H1 (cell line): ENCODE measurements at regions not wholly inside any gene's neighbourhood (a gene's known extent, or its start where the extent isn't known, plus 50 kb on each side); places are given as distances from the start of the nearest gene placed in this dataset.

Experiments
- CTCF ChIA-PET: fragments of 300-600 bp; sonication (Branson Sonifier 250); formaldehyde crosslinking; loops from one replicate; lab custom pipeline; 2021; ENCODE audit not compliant: partially characterized antibody; lab: Charles Lee
- POLR2A ChIA-PET: fragments of 300-600 bp; sonication (Branson Sonifier 250); formaldehyde crosslinking; loops from one replicate; lab custom pipeline; 2021; ENCODE audit warnings: inconsistent platforms; ENCODE audit not compliant: partially characterized antibody; lab: Charles Lee
- DNase-seq, 2 experiments: peaks; one replicate each; pipeline versions ENCODE4 v3.0.0 to v3.0.0-alpha.2; 2010 to 2022; ENCODE audit warnings: low spot score in 2 of 2, low read depth in 1 of 2, mixed read lengths in 1 of 2
- FAIRE-seq: peaks from 2 replicates; lab custom pipeline; 2011; peaks lifted over from hg19 to GRCh38; lab: Jason Lieb, UNC
- H2AFZ ChIP-seq: 2 replicates; pipeline ENCODE4 v1.8.1; 2012; ENCODE audit warnings: low read length, inconsistent platforms
- H2AK5ac ChIP-seq: 2 replicates; pipeline ENCODE4 v1.6.1; 2013; ENCODE audit warnings: low read depth, low read length
- H2BK120ac ChIP-seq: replicated peaks from 2 replicates; pipeline ENCODE3; 2013; ENCODE audit warnings: low read depth, low read length, inconsistent platforms
- H2BK12ac ChIP-seq: 2 replicates; pipeline ENCODE4 v1.6.1; 2013; ENCODE audit warnings: low read depth, low read length
- H2BK15ac ChIP-seq: 2 replicates; pipeline ENCODE4 v1.6.1; 2013; ENCODE audit warnings: low read length
- H2BK20ac ChIP-seq: 2 replicates; pipeline ENCODE4 v1.6.1; 2013; ENCODE audit warnings: low read length
- H2BK5ac ChIP-seq: 2 replicates; pipeline ENCODE4 v1.6.1; 2013; ENCODE audit warnings: low read depth, low read length
- H3K14ac ChIP-seq: 2 replicates; pipeline ENCODE4 v1.6.1; 2013; ENCODE audit warnings: inconsistent platforms; ENCODE audit not compliant: insufficient read length
- H3K18ac ChIP-seq: 2 replicates; pipeline ENCODE4 v1.6.1; 2013; ENCODE audit warnings: low read length; ENCODE audit errors: extremely low read depth
- H3K23ac ChIP-seq: 2 replicates; pipeline ENCODE4 v1.6.1; 2013; ENCODE audit warnings: inconsistent platforms; ENCODE audit not compliant: insufficient read length
- H3K23me2 ChIP-seq: 2 replicates; pipeline ENCODE4 v1.6.1; 2013; ENCODE audit warnings: low read depth, low read length
- H3K27ac ChIP-seq: 2 replicates; pipeline ENCODE4 v1.6.1; 2011; ENCODE audit warnings: low read depth, low read length, inconsistent platforms
- H3K27me3 ChIP-seq, 4 experiments: replicated peaks in 1 of 4; 1 replicate in 1 of 4; 2 replicates in 3 of 4; pipeline versions ENCODE4 v1.6.1 to v1.8.1; 2011 to 2013; ENCODE audit warnings: low read length in 3 of 4, mild to moderate bottlenecking in 3 of 4, inconsistent platforms in 2 of 4, mixed read lengths in 2 of 4, moderate library complexity in 1 of 4; ENCODE audit not compliant: control insufficient read depth in 3 of 4, insufficient read depth in 3 of 4; ENCODE audit errors: extremely low read depth in 1 of 4
- H3K36me3 ChIP-seq, 4 experiments: 2 replicates each; pipeline versions ENCODE4 v1.6.1 to v1.8.1; 2011 to 2013; ENCODE audit warnings: mild to moderate bottlenecking in 4 of 4, low read length in 3 of 4, moderate library complexity in 2 of 4, control low read depth in 1 of 4, inconsistent platforms in 1 of 4; ENCODE audit not compliant: insufficient read depth in 4 of 4, control insufficient read depth in 2 of 4
- H3K4ac ChIP-seq: replicated peaks from 2 replicates; pipeline ENCODE3; 2013; ENCODE audit warnings: low read length, low read depth, mixed read lengths, inconsistent platforms; ENCODE audit not compliant: insufficient read length
- H3K4me1 ChIP-seq, 4 experiments: replicated peaks in 1 of 4; 1 replicate in 1 of 4; 2 replicates in 3 of 4; pipeline versions ENCODE4 v1.6.1 to v1.8.1; 2011 to 2013; ENCODE audit warnings: low read length in 3 of 4, inconsistent platforms in 2 of 4, mixed read lengths in 1 of 4; ENCODE audit not compliant: insufficient read depth in 4 of 4, control insufficient read depth in 3 of 4
- H3K4me2 ChIP-seq, 2 experiments: 2 replicates each; pipeline versions ENCODE4 v1.6.1 to v1.8.1; 2011 to 2013; ENCODE audit warnings: low read depth in 2 of 2, low read length in 2 of 2, control low read depth in 1 of 2, inconsistent platforms in 1 of 2, mild to moderate bottlenecking in 1 of 2; ENCODE audit not compliant: insufficient read depth in 1 of 2
- H3K4me3 ChIP-seq, 4 experiments: fragments of 200-600, 300-600 bp in 1 of 4; sonication (generic), shearing (Covaris generic), sonication (Bioruptor Twin) in 1 of 4; 2 replicates each; pipeline versions ENCODE4 v1.5.1 to v1.8.1; 2011 to 2016; ENCODE audit warnings: low read length in 4 of 4, low read depth in 3 of 4, control low read depth in 2 of 4, inconsistent platforms in 2 of 4, mild to moderate bottlenecking in 2 of 4, mixed read lengths in 1 of 4, moderate library complexity in 1 of 4; ENCODE audit not compliant: insufficient read depth in 2 of 4; ENCODE audit errors: extremely low read depth in 1 of 4
- H3K56ac ChIP-seq: replicated peaks from 2 replicates; pipeline ENCODE3; 2013; ENCODE audit warnings: low read depth, mild to moderate bottlenecking, mixed read lengths, low read length, inconsistent platforms; ENCODE audit not compliant: insufficient read length
- H3K79me1 ChIP-seq: 2 replicates; pipeline ENCODE4 v1.6.1; 2013; ENCODE audit warnings: low read depth, low read length, control low read depth
- H3K79me2 ChIP-seq, 2 experiments: 2 replicates each; pipeline versions ENCODE4 v1.6.1 to v1.8.1; 2012 to 2013; ENCODE audit warnings: low read length in 2 of 2, mild to moderate bottlenecking in 2 of 2, inconsistent platforms in 1 of 2; ENCODE audit not compliant: insufficient read depth in 2 of 2, control insufficient read depth in 1 of 2
- H3K9ac ChIP-seq, 4 experiments: replicated peaks in 1 of 4; 1 replicate in 1 of 4; 2 replicates in 3 of 4; pipeline versions ENCODE4 v1.6.1 to v1.8.1; 2011 to 2013; ENCODE audit warnings: low read depth in 3 of 4, low read length in 3 of 4, control low read depth in 2 of 4, mild to moderate bottlenecking in 2 of 4, moderate library complexity in 2 of 4, inconsistent platforms in 1 of 4; ENCODE audit errors: extremely low read depth in 1 of 4
- H3K9me3 ChIP-seq, 2 experiments: 2 replicates each; pipeline versions ENCODE4 v1.6.1 to v1.8.1; 2012 to 2013; ENCODE audit warnings: mild to moderate bottlenecking in 2 of 2, moderate library complexity in 2 of 2, control low read depth in 1 of 2, inconsistent platforms in 1 of 2, low read depth in 1 of 2, low read length in 1 of 2, mixed read lengths in 1 of 2; ENCODE audit not compliant: insufficient read depth in 2 of 2
- H4K20me1 ChIP-seq, 2 experiments: replicated peaks in 1 of 2; 2 replicates each; pipeline versions ENCODE3 to v1.8.1; 2011 to 2013; ENCODE audit warnings: inconsistent platforms in 2 of 2, low read length in 2 of 2, mild to moderate bottlenecking in 1 of 2; ENCODE audit not compliant: insufficient read depth in 2 of 2, control insufficient read depth in 1 of 2
- H4K5ac ChIP-seq: 2 replicates; pipeline ENCODE4 v1.6.1; 2013; ENCODE audit warnings: low read length, low read depth, mixed read lengths, inconsistent platforms; ENCODE audit not compliant: insufficient read length
- H4K8ac ChIP-seq: 2 replicates; pipeline ENCODE4 v1.8.0; 2013; ENCODE audit warnings: mild to moderate bottlenecking, moderate library complexity, low read length, inconsistent platforms; ENCODE audit not compliant: insufficient read depth; ENCODE audit errors: extremely low read depth
- H4K91ac ChIP-seq: replicated peaks from 2 replicates; pipeline ENCODE3; 2013; ENCODE audit warnings: low read length, mixed read lengths, inconsistent platforms; ENCODE audit not compliant: insufficient read length
- BRCA1 ChIP-seq: IDR thresholded peaks from 2 replicates; pipeline ENCODE4 v1.6.1; 2012; ENCODE audit warnings: low read depth, low read length, improper control_type of control experiment
- CBX5 ChIP-seq: fragments of 300-800, 300-1000 bp; sonication (generic); IDR thresholded peaks from 2 replicates; pipeline ENCODE4 v1.7.1; 2016; ENCODE audit warnings: antibody characterized with exemption, low read length, low read depth
- E2F6 ChIP-seq: IDR thresholded peaks from 2 replicates; pipeline ENCODE4 v1.6.1; 2012; ENCODE audit warnings: inconsistent platforms
- EP300 ChIP-seq, 2 experiments: IDR thresholded peaks; 1 replicate in 1 of 2; 2 replicates in 1 of 2; pipeline ENCODE4 v1.6.1; 2011 to 2012; ENCODE audit warnings: low read depth in 2 of 2, low read length in 2 of 2, mild to moderate bottlenecking in 2 of 2, borderline replicate concordance in 1 of 2, inconsistent platforms in 1 of 2, moderate library complexity in 1 of 2
- WGBS, 2 experiments: shearing (Covaris generic) in 1 of 2; methylation state at CpG; one replicate each; pipeline versions ENCODE4 v1.1.6 to v1.1.7; 2013 to 2015; ENCODE audit warnings: low lambda C conversion rate in 2 of 2, mixed read lengths in 2 of 2, inconsistent platforms in 1 of 2, low coverage in 1 of 2, missing lambda C conversion rate in 1 of 2; ENCODE audit not compliant: insufficient replicate concordance in 2 of 2, insufficient coverage in 1 of 2, insufficient read length in 1 of 2; ENCODE audit errors: extremely low coverage in 1 of 2, missing lambda C conversion rate in 1 of 2; 5-methylcytosine and 5-hydroxymethylcytosine counted together

- TF ChIP-seq EP300 (IDR thresholded peaks at IDR 0.05; ENCODE audit: borderline replicate concordance in 1 of 2, low read depth in 2 of 2, low read length in 2 of 2) = no peak
- TF ChIP-seq CBX5 = no peak
- no peak for TF ChIP-seq BRCA1
- no peak for TF ChIP-seq E2F6
Measured at GRCh38 chr20:57040924-57041323, 225.5 kb downstream of the BMP7 start.

More at GRCh38 chr20:57040924-57041323, 225.5 kb downstream of the BMP7 start:
- Histone ChIP-seq H3K4me3 (no peak overlapping the region), H2BK20ac (no peak overlapping the region), H2AFZ (no peak overlapping the region), H3K14ac (no peak overlapping the region), H3K4me1 (no peaks in the 10 kb centered on the region), H3K36me3 (no peaks in the 10 kb centered on the region), H2BK12ac (no peak overlapping the region), H3K4ac (no peak overlapping the region), H3K9ac (no peak overlapping the region), H3K79me2 (no peaks in the 10 kb centered on the region), H4K5ac (no peak overlapping the region), H2BK5ac (no peak overlapping the region), H3K9me3 (no peaks in the 10 kb centered on the region), H3K23me2 (peaks cover 5% of the 10 kb centered on the region; the same call in 1 of the 2 replicates), H3K23ac (no peak overlapping the region), H4K20me1 (peaks cover 0 to 3% of the 10 kb centered on the region in 2 experiments), H2BK120ac (no peak overlapping the region), H3K4me2 (no peak overlapping the region), H3K27ac (no peak overlapping the region), H3K27me3 (no peaks in the 10 kb centered on the region), H3K18ac (no peak overlapping the region), H4K8ac (no peak overlapping the region), H2BK15ac (no peak overlapping the region), H3K56ac (no peak overlapping the region), H4K91ac (no peak overlapping the region), H2AK5ac (no peak overlapping the region), H3K79me1 (no peaks in the 10 kb centered on the region)
- DNase-seq (no peak), FAIRE-seq (no peak)
- ChIA-PET CTCF (interaction anchor here (0.7 to 2.0 kb wide), 4 partner anchors 18 to 490 kb away, joined by 3 to 8 read pairs (median 3); no protein-coding TSS in a partner anchor), POLR2A (interaction anchor here (1.9 kb wide), 1 partner anchor 10 kb away, joined by 5 read pairs; no protein-coding TSS in a partner anchor)
- WGBS, 2 experiments = 88% methylated on average over 8 of the region's 8 CpGs; no CpG with 5 or more reads in 1 of the 2 experiments
